CD4-positive, alpha-beta T cell treated with Interleukin-15 for 4 hours (primary cell): ENCODE measurements at regions not wholly inside any gene's neighbourhood (a gene's known extent, or its start where the extent isn't known, plus 50 kb on each side); places are given as distances from the start of the nearest gene placed in this dataset.

Experiments used
- DNase-seq: peaks from one replicate; pipeline ENCODE4 v3.0.0-alpha.2; 2020; ENCODE audit warnings: low spot score

DNA sequence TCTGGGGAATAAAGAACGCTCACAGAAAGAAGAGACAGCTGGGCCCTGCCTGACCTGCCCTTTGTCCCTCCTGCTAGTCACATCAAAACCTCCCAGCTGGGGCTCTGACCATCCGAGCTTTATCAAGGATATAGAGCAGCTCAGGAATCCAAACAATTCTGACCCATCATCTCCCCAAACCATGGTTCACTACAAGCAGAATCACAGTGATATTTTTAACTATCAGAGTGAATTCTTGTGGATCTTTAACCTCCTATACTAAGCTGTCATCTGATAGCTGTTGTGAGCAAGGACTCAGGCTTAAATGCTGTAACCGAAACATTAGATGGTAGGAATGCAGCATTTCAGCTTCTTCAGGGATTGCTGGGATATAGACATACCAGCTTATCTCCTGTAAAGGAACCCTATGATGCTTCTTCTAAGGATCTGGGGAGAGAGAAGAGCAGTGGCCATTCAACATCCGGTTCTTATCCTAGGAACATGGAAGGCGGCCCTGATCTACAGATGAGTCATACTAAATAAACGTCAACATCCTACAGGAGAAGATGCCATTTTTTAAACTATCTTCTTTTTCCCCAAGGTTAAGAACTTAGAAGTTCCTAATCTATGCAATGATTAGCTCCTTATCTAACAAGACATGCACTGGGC, 84.7 kb upstream of the AKIP1 start:
- no peak for DNase-seq

DNA sequence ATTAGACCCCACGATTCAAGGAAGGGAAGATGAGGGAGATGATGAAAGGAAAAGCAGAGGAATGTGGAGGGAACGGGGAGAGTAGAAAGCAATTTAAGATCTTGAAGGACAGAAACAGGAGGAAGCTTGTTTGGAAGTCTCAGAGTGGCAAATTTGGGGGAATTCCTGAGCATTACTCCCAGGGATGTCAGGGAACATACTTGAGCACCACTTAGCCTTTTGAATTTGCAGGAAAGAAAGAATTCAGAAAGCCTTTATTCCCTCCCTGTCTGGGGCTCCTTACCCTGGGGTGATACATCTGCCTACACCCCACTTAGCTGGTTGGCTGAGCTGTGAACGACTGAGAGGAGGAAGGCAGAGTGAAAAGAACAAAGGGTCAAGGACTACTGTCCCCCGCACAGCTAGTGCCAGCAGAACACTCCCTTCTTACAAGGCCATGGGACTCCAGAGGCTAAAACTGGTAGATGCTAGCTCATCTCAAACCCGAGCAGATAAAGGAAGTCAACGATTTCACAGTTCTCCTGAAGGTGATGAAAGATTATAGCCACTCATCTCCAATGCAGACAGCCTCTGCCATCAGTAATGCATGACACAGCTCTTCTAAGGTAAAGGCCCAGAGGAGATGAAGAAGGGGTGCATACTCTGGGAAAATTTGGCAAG, 84.0 kb upstream of the AKIP1 start:
- no peak for DNase-seq

DNA sequence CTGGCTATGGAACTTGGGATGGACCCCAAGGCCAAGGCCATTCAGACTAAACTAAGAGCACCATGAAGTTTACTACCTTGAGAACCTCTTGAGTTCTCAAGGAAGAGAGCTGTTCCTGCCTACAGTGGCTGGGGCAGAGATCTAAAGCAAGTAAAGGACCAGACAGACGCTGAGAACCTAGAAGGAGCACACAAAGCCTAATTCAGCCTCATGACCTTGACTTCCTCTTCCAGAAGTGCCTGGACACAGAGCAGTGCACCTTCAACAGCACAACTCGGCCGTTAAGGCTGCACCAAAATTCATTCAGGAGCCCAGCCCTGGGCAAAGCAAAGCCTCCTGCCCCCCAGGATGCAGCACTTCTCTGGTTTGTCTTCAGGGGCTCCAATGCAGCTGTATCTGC, 82.9 kb upstream of the AKIP1 start:
- DNase-seq, result no peak

GRCh38 chr11:8828580-8829361, 82.2 kb upstream of the AKIP1 start:
- no peak for DNase-seq

GRCh38 chr11:8829556-8829955, 81.4 kb upstream of the AKIP1 start:
- no peak for DNase-seq

DNA sequence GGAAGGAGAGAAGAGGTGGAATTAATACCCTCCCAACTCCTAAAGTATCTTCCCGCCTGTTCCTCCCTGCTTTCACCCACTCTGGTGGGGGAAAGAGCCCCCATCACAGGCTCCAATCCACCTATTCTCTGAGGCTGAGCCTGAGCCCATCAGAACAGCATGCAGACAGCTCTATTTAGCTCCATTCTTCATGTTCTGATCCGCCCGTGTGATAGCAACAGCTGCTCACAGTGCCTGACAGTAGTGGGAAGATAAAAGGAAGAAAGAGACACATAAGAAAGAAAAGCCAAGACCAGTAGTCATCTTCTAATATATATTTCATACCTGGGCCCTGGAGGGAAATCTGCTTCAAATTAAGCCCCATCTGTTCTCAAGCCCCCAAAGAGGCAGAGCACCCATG, 80.3 kb upstream of the AKIP1 start:
- no peak for DNase-seq

- DNase-seq, result no peak
Measured at GRCh38 chr11:8831861-8832260, 79.1 kb upstream of the AKIP1 start.

- DNase-seq, result no peak
Measured at GRCh38 chr11:8832571-8833260, 78.3 kb upstream of the AKIP1 start.

GRCh38 chr11:8833568-8834315, 77.2 kb upstream of the AKIP1 start:
- DNase-seq, result no peak

- DNase-seq, result no peak
Measured at GRCh38 chr11:8834379-8834778, 76.6 kb upstream of the AKIP1 start.

GRCh38 chr11:8838248-8838647, 72.7 kb upstream of the AKIP1 start:
- DNase-seq, result no peak

GRCh38 chr11:8839306-8839956, 71.6 kb upstream of the AKIP1 start:
- no peak for DNase-seq

- no peak for DNase-seq
Measured at GRCh38 chr11:8839957-8840945, 70.7 kb upstream of the AKIP1 start.

DNA sequence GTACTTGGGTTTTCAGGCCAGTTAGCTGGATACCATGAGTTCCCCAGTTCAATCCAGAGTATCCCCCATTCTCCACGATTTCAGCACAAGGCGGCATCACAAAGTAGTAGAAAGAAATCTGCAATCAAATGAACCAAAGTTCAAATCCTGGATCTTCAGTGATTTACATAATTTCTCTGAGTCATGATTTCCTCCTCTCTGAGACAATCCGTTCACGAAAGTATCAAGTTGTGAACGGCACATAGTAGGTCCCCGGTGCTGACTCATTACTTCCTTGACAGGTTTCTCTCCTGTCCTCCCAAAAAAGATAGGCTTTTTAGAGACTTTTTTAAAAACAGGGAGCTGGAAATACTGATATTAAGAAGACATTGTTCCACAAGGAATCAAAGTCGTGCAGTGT, 69.1 kb upstream of the AKIP1 start:
- DNase-seq, result no peak

DNA sequence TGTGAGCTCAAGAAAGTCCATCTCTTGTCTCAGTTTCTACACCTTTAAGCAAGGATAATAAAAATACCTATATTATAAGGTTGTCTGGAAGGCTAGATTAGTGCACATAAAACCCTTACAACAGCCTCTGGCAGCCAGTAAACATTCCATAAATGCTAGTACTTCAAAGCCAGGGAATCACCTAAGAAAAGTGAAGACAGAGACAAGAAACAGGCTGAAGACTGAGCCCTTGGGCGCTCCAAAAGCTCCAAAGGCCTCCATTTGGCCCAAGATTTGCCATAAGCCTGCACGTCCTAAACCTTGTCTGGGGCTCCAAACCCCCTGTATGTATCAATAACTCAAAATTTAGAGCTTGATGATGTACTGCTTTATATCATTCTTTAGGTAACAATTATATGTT, 52.2 kb upstream of the AKIP1 start:
- DNase-seq, result no peak
